Prostate gland (tissue), 2 donors: ENCODE measurements at regions not wholly inside any gene's neighbourhood (a gene's known extent, or its start where the extent isn't known, plus 50 kb on each side); places are given as distances from the start of the nearest gene placed in this dataset.

ENCODE experiments used
- DNase-seq: peaks from one replicate; pipeline ENCODE4 v3.0.0-alpha.2; 2019; ENCODE audit warnings: low spot score
- H3K27ac ChIP-seq, 2 donors: fragments of 200-600 bp; sonication (generic); 2 replicates each; pipeline ENCODE4 v1.5.1; 2017 to 2019
- H3K27me3 ChIP-seq: fragments of 200-600 bp; sonication (generic); replicated peaks from 2 replicates; pipeline ENCODE4 v1.5.1; 2019; ENCODE audit not compliant: insufficient read depth
- H3K36me3 ChIP-seq, 2 donors: fragments of 200-600 bp; sonication (generic); 1 replicate in 1 of 2; 2 replicates in 1 of 2; pipeline versions ENCODE4 v1.5.1 to v1.8.1; 2017 to 2019
- H3K4me1 ChIP-seq: fragments of 200-600 bp; sonication (generic); replicated peaks from 2 replicates; pipeline ENCODE4 v1.5.1; 2019
- H3K4me3 ChIP-seq, 2 donors: fragments of 200-600 bp; sonication (generic); 2 replicates each; pipeline ENCODE4 v1.5.1; 2017 to 2019
- H3K9me3 ChIP-seq: fragments of 200-600 bp; sonication (generic); 2 replicates; pipeline ENCODE4 v1.5.1; 2017
- POLR2A ChIP-seq: fragments of 450-650 bp; IDR thresholded peaks from one replicate; pipeline ENCODE4 v1.6.1; 2016; ENCODE audit warnings: antibody characterized with exemption, mild to moderate bottlenecking
- POLR2AphosphoS5 ChIP-seq: sonication (generic); formaldehyde crosslinking; IDR thresholded peaks from one replicate; pipeline ENCODE4 v1.6.1; 2017; ENCODE audit warnings: antibody characterized with exemption
- WGBS: methylation state at CpG from one replicate; pipeline ENCODE4 v1.1.5; 2018; 5-methylcytosine and 5-hydroxymethylcytosine counted together
- intact Hi-C: fragments of 100-400 bp; cut with DNase I; formaldehyde crosslinking; loops from one replicate; pipeline ENCODE4 v1.14.2; 2022
- TF ChIP-seq, protein P1 (sequence below), 4 experiments: fragments of 200-600 bp in 2 of 4; fragments of 450-650 bp in 2 of 4; sonication (generic) in 2 of 4; IDR thresholded peaks; 1 replicate in 3 of 4; 2 replicates in 1 of 4; pipeline ENCODE4 v1.5.1; 2016 to 2019; ENCODE audit warnings: antibody characterized with exemption in 4 of 4, mild to moderate bottlenecking in 2 of 4, moderate library complexity in 2 of 4

DNA sequence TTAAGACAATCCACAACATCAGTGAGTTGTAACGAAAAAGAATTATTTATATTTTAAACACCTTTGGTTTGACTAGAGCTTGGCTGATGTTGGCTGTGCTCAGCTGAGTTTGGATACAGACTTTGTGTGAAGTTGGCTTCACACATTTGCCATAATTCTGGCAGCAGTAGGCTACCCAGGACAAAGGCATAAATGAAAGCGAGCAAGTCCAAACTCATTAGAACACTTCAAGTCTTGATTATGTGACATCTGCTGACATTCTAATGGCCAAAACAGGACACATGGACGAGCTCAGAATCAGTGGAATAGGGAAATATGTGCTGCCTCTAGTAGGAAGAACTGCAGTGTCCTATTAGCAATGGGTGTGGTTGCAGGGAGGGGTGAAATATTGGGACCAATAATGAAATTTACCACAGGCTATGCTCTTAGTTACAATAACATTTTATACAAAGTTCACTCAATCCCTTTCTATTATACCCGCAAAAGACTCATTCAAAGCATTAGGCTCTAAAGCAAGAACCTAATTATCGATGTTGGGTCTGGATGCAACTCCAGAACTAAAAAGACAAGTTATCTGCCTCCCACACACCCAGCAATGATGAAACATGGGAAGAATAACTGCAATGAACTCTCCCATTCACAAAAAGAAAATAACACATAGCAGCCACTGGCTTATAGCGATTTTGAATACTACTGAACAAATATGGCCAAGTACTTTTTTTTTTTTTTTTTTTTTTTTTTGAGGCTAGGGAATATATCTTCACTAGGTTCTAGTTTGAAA lies 493.9 kb upstream of the RASGRP1 start:
- 95% methylated on average over 6 of the region's 6 CpGs for WGBS
- intact Hi-C loops, result no loop called here
- TF ChIP-seq POLR2A, result no peak

DNA sequence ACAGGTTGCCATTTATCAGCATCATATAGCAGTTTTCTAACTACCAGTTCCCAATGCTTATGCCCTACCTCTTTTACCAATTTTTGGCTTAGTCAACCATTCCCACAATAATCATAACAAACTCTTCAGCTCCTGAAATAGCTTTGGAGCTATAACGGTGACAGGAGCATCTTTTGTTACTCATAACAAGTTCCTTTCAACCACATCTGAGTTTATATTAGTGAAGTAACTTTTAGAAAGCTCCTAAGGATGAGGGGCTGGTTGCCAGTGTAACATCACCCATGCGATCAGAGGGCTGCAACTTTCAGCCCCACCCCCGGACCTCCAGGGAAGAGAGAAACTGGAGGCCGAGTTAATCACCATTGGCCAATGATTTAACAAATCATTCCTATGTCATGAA lies 495.3 kb upstream of the RASGRP1 start:
- Histone ChIP-seq H3K27me3 (no peaks in the 10 kb centered on the region), H3K9me3 (no peaks in the 10 kb centered on the region), H3K4me1 (no peaks in the 10 kb centered on the region), H3K36me3 (no peaks in the 10 kb centered on the region), H3K27ac (no peak overlapping the region), H3K4me3 (no peak overlapping the region)
- 76% methylated on average over 4 of the region's 4 CpGs for WGBS
- intact Hi-C loops, result no loop called here
- TF ChIP-seq, protein P1, sequence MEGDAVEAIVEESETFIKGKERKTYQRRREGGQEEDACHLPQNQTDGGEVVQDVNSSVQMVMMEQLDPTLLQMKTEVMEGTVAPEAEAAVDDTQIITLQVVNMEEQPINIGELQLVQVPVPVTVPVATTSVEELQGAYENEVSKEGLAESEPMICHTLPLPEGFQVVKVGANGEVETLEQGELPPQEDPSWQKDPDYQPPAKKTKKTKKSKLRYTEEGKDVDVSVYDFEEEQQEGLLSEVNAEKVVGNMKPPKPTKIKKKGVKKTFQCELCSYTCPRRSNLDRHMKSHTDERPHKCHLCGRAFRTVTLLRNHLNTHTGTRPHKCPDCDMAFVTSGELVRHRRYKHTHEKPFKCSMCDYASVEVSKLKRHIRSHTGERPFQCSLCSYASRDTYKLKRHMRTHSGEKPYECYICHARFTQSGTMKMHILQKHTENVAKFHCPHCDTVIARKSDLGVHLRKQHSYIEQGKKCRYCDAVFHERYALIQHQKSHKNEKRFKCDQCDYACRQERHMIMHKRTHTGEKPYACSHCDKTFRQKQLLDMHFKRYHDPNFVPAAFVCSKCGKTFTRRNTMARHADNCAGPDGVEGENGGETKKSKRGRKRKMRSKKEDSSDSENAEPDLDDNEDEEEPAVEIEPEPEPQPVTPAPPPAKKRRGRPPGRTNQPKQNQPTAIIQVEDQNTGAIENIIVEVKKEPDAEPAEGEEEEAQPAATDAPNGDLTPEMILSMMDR (IDR thresholded peaks at IDR 0.05), result no peak
- TF ChIP-seq POLR2A, result no peak
- TF ChIP-seq POLR2AphosphoS5, result no peak
- no peak for DNase-seq

More for the DNA sequence above, 493.9 kb upstream of the RASGRP1 start:
- no peaks in the 10 kb centered on the region for H3K36me3 ChIP-seq
- no peaks in the 10 kb centered on the region for H3K4me1 ChIP-seq
- no peak overlapping the region for H3K27ac ChIP-seq
- no peaks in the 10 kb centered on the region for H3K9me3 ChIP-seq
- no peak for DNase-seq
- H3K4me3 ChIP-seq, result no peak overlapping the region
- no peaks in the 10 kb centered on the region for H3K27me3 ChIP-seq

DNA sequence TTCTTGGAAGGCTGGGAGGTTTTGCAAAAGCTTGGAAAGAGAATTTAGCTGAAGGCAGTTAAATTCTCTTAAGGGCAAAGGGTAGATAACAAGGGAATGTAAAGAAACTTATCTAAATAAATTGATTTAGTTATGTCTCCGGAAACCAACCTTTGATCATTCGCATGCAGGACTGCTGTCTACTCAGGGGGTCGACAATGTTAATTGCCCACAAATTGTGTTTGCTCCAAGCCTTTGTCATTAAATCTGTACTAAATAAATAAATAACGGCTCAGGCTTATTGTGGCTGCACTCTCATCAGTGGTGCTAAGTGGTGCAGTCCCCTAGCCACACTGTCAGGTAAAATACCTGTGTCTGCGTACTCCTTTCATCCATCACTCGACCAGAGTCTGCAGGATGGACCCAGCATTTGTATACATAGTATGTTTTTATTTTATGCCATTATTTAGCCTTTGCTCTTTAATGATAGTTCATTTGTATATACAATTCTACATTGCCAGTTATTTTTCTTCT lies 497.4 kb upstream of the RASGRP1 start:
- TF ChIP-seq POLR2A, result no peak
- TF ChIP-seq, protein P1 (IDR thresholded peaks at IDR 0.05), result no peak
- TF ChIP-seq POLR2AphosphoS5, result no peak
- intact Hi-C loops, result no loop called here

DNA sequence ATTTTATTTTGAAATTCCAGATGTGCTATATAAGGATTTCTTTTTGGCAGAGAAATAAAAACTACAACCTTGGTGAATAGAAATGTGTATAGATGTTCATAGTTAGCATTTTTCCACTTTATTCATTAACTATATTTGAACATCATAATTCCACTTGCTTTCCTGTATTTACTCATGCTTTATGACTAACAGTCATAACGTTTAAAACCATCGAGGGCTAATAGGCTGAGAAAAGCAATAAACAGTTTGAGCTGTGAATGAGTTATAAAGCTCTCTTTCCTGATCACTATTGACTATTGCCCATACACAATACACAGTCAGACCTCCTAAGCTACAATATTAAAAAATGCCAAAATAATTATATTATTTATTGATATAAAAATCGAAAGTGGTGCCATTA lies 502.1 kb upstream of the RASGRP1 start:
- TF ChIP-seq, protein P1 (IDR thresholded peaks at IDR 0.05), result no peak
- TF ChIP-seq POLR2AphosphoS5 (no peak), POLR2A (no peak)

More for the DNA sequence above, 497.4 kb upstream of the RASGRP1 start:
- Histone ChIP-seq H3K36me3 (no peaks in the 10 kb centered on the region), H3K9me3 (no peaks in the 10 kb centered on the region), H3K27ac (no peak overlapping the region), H3K4me3 (no peak overlapping the region), H3K4me1 (no peaks in the 10 kb centered on the region), H3K27me3 (no peaks in the 10 kb centered on the region)
- no peak for DNase-seq
- 75% methylated on average over 6 of the region's 6 CpGs for WGBS

DNA sequence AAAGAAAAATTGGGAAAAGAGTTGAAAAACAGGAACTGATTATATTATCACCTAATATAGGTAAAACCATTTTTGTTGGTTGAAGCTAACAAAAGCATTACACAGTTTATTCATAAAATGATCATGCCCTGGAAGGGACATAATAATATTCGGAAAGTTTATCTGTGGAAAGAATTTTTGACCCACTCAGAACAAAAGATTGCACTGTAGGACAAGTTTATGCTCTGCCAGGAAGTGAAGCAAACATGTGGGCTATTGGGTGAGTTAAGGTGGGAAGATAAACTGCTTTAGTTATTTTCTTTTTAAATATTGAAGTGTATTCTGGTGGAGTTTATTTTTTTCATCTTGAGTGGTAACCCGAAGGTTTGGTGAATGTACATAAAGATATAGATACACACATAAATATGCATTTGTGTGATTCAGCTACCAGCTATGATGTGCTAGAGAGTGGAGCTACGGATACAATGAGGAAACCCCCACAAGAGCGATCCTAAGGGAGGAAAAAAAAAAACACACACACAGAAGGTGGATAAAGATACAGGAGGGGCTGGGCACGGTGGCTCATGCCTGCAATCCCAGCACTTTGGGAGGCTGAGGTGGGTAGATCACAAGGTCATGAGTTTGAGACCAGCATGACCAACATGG lies 506.4 kb upstream of the THBS1 start:
- no peaks in the 10 kb centered on the region for H3K4me1 ChIP-seq
- no peak overlapping the region for H3K4me3 ChIP-seq
- H3K27me3 ChIP-seq, result no peaks in the 10 kb centered on the region
- DNase-seq, result no peak
- H3K9me3 ChIP-seq, result no peaks in the 10 kb centered on the region
- intact Hi-C loops, result loop anchor here (10.0 kb wide), 1 partner anchor 250 kb away; no protein-coding TSS in a partner anchor
- no peaks in the 10 kb centered on the region for H3K36me3 ChIP-seq
- TF ChIP-seq POLR2A (no peak), POLR2AphosphoS5 (no peak)
- TF ChIP-seq, protein P1 (IDR thresholded peaks at IDR 0.05), result no peak
- WGBS, result 91% methylated on average over 5 of the region's 5 CpGs
- no peak overlapping the region for H3K27ac ChIP-seq

More for the DNA sequence above, 502.1 kb upstream of the RASGRP1 start:
- no peak overlapping the region for H3K27ac ChIP-seq
- H3K27me3 ChIP-seq, result no peaks in the 10 kb centered on the region
- H3K9me3 ChIP-seq, result no peaks in the 10 kb centered on the region
- WGBS, result 60% methylated on average over 3 of the region's 3 CpGs
- intact Hi-C loops, result no loop called here
- H3K4me3 ChIP-seq, result no peak overlapping the region
- no peaks in the 10 kb centered on the region for H3K36me3 ChIP-seq
- no peaks in the 10 kb centered on the region for H3K4me1 ChIP-seq
- DNase-seq, result no peak
